ENCODE measurements at regions not wholly inside any gene's neighbourhood (a gene's known extent, or its start where the extent isn't known, plus 50 kb on each side); places are given as distances from the start of the nearest gene placed in this dataset.
"Not testable (repeated sequence)": the region's sequence is repeated elsewhere in the genome, so short reads cannot be mapped to it uniquely, and the experiment has no call there.

DNA sequence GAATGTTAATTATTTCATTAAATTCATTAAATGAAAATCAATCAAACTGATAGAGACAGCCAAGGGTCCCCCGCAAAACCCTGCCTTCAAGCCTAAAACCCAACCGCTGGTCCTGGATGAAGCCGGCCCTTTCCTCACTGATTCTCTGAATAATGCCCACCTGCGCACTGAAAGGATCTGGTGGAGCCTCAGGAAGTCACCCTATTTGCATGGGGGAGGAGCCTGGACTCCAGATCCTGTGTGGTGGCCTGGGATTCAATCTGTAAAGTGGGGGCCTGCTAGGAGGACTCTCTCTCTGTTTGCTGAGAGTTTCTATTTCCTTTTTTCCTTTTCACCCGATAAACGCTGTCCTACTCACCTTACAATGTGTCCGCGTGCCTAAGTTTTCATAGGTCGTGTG, 97.9 kb upstream of the ADAMTS3 start:
- DNase-seq: no peak

DNA sequence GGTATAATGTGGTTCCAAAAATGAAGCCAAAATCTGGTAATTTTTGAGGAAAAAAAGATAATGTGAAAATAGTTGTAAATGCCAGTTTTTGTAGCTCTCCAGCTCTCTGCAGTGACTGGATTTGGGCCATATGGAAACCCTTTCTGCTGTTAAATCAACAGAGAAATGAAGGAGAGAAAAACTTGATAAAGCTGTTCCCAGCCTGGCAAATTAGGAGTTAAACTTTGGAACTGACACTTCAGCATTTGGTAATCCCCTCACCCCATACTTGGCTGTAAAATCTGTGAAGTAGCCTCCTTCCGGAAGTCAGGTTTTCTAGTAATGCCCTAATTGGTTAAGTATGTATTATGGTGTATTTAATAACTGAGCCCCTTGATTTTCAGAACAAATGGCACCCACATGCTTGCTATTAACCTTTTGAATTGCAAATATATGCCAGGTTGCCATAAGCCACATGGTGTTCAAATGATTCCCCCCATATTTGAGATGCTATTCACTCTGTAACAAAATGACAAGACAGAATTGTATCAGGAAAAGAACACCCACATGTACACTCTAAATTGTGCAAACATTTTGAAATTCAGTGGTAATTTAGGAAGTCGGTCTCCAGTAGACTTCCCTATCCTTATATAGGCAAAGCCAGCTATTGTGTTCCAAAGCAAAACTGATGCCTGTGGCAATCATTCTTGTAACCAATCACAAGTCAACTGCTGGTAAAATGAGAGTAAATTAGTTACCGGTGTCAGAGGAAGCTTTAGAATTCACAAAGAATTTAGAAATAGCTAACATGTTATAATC, 96.3 kb upstream of the ADAMTS3 start:
- no peak for DNase-seq

DNA sequence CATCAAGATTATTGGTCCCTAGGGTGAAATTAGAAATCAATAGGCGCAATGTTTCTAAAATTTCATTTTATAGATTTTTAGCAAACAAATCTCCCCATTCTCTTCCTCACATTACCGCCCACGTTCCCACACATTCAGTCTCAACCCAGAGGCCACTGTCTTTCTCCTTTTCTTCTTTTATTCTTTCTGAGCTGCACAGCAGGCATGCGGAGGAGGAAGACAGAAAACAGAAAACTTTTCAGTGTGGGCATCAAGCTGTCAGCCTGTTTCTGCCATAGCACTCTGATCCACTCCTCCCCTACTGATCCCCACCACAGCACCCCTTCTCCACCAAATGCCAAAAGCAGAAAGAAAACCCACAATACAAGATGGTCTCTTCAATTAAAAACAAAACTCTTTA, 94.8 kb upstream of the ADAMTS3 start:
- DNase-seq: no peak

DNA sequence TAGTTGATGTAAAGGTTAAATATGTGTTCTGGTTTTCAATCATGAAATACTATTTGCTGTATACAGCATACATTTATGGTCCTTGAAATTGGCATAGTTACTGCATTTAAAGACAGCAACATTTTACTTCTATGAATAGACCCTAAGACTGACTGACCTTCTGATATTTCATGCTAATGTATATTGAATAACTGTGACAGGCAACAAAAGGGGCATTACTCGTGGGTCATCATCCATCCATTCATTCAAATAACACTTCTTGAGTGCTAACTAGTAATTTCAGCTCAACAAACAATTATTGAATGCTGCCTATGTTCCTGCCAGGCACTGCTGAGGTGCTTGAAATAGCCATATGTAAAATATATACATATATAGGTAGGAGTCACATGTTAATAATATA, 92.8 kb upstream of the ADAMTS3 start:
- no peak for DNase-seq

DNA sequence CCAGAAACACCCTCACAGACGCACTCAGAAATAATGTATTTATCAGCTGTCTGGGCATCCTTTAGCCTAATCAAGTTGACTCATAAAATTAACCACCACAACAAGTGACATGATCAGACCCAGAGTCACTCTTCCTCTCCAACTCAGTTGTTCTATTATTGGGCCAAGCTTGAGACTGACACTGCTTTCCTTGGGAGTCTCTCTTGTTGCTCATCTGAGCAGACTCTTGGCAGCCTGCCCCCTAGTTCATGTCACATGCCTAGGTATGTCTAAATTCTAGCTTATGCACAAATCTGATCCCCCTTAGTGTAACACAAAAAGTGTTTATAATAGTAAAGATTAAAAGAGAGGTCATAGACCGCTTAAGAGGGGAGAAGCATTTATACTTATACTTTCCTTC, 72.6 kb upstream of the ADAMTS3 start:
- no peak for DNase-seq

DNA sequence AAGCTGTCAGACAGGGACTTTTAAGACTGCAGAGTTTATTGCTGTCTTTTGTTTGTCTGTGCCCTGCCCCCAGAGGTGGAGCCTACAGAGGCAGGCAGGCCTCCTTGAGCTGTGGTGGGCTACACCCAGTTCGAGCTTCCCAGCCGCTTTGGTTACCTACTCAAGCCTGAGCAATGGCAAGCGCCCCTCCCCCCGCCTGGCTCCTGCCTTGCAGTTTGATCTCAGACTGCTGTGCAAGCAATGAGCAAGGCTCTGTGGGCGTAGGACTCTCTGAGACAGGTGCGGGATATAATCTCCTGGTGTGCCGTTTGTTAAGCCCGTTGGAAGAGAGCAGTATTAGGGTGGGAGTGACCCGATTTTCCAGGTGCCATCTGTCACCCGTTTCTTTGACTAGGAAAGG, 67.8 kb upstream of the ADAMTS3 start:
- not testable (repeated sequence) for DNase-seq

DNA sequence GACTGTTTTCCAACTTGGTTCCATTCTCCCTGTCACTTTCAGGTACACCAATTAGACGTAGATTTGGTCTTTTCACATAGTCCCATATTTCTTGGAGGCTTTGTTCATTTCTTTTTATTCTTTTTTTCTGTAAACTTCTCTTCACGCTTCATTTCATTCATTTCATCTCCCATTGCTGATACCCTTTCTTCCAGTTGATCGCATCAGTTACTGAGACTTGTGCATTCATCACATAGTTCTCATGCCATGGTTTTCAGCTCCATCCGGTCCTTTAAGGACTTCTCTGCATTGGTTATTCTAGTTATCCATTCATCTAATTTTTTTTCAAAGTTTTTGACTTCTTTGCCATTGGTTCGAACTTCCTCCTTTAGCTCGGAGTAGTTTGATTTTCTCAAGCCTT, 66.9 kb upstream of the ADAMTS3 start:
- not testable (repeated sequence) for DNase-seq

- not testable (repeated sequence) for DNase-seq
These were observed 63.2 kb upstream of the ADAMTS3 start for GRCh38 chr4:72632253-72632652.

- no peak for DNase-seq
These were observed 62.3 kb upstream of the ADAMTS3 start for GRCh38 chr4:72631296-72631695.

- DNase-seq: no peak
These were observed 60.5 kb upstream of the ADAMTS3 start for GRCh38 chr4:72629540-72629939.

- no peak for DNase-seq
These were observed 58.7 kb upstream of the ADAMTS3 start for GRCh38 chr4:72627723-72628122.

Measured in hematopoietic multipotent progenitor cell treated with erythropoietin and hydrocortisone succinate and interleukin-3 and kit ligand, for 4 days (in vitro differentiated cells).